HFFc6 (cell line): ENCODE measurements at regions not wholly inside any gene's neighbourhood (a gene's known extent, or its start where the extent isn't known, plus 50 kb on each side); places are given as distances from the start of the nearest gene placed in this dataset.
A peak's percentile ranks its signal among the peaks of the same experiment; 100 is the strongest.

Experiments
- DNase-seq: peaks from one replicate; pipeline ENCODE4 v3.0.0-alpha.2; 2018
- H3K27ac Mint-ChIP-seq: 2 replicates; pipeline ENCODE4 v1.8.0; 2020; ENCODE audit warnings: mild to moderate bottlenecking, mixed read lengths
- H3K27me3 Mint-ChIP-seq: 2 replicates; pipeline ENCODE4 v1.8.0; 2021; ENCODE audit warnings: mild to moderate bottlenecking, moderate library complexity, mixed read lengths; ENCODE audit not compliant: insufficient read depth
- H3K36me3 Mint-ChIP-seq: 2 replicates; pipeline ENCODE4 v1.8.0; 2021; ENCODE audit warnings: low read depth, mixed read lengths
- H3K4me1 Mint-ChIP-seq: 2 replicates; pipeline ENCODE4 v1.8.0; 2020; ENCODE audit warnings: low read depth, mixed read lengths
- H3K4me3 Mint-ChIP-seq: 2 replicates; pipeline ENCODE4 v1.8.0; 2020; ENCODE audit warnings: mild to moderate bottlenecking, moderate library complexity, mixed read lengths
- H3K9me3 Mint-ChIP-seq: 2 replicates; pipeline ENCODE4 v1.8.0; 2020; ENCODE audit warnings: mild to moderate bottlenecking, mixed read lengths
- TF ChIP-seq, protein P1 (sequence below): fragments of 200-600 bp; sonication (generic); IDR thresholded peaks from 2 replicates; pipeline ENCODE4 v1.5.0; 2021; ENCODE audit warnings: antibody characterized with exemption, mild to moderate bottlenecking

DNA sequence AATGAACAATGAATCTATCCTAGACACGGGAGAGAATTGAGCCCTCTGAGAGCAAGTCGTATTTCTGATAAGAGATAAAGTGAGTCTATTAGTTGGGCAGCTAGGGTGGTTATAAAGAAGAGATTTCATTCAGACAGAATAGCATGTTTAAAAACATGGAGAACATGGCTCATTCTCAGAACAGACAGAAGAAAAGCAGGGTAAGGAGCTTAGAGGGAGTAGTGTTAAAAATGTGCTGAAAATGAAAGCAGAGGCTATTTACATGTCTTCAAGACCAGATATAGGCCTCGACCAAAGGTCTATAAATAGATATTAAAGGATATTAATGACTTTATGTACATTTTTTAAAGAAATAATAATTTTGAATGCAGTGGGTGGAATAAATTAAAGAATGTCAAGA lies 149.5 kb downstream of the SLITRK1 start:
- TF ChIP-seq, protein P1, sequence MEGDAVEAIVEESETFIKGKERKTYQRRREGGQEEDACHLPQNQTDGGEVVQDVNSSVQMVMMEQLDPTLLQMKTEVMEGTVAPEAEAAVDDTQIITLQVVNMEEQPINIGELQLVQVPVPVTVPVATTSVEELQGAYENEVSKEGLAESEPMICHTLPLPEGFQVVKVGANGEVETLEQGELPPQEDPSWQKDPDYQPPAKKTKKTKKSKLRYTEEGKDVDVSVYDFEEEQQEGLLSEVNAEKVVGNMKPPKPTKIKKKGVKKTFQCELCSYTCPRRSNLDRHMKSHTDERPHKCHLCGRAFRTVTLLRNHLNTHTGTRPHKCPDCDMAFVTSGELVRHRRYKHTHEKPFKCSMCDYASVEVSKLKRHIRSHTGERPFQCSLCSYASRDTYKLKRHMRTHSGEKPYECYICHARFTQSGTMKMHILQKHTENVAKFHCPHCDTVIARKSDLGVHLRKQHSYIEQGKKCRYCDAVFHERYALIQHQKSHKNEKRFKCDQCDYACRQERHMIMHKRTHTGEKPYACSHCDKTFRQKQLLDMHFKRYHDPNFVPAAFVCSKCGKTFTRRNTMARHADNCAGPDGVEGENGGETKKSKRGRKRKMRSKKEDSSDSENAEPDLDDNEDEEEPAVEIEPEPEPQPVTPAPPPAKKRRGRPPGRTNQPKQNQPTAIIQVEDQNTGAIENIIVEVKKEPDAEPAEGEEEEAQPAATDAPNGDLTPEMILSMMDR = no peak
- Mint-ChIP-seq H3K4me1 (peaks cover 8% of the 10 kb centered on the region; the same call in 1 of the 2 replicates), H3K4me3 (no peak overlapping the region), H3K27ac (no peak overlapping the region), H3K27me3 (no peaks in the 10 kb centered on the region), H3K9me3 (no peaks in the 10 kb centered on the region), H3K36me3 (no peaks in the 10 kb centered on the region)
- DNase-seq = no peak

DNA sequence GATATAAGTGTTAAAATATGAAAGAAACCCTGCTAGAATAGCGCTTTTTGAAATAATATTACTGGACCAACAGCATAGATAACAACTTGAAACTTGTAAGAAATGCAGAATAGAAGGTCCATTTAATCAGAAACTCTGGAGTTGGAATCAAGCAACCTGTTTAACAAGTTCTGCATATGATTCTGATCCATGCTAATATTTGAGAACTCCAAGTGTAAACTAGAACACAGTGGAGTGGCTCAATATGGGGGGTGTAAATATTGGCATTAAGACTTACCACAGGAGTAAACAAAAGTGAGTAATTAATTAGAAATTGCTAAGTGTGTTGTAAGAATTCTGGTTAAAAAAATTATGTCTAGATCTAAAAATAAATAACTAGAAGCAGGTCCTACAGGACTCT lies 151.2 kb downstream of the SLITRK1 start:
- H3K4me3 Mint-ChIP-seq = no peak overlapping the region

DNA sequence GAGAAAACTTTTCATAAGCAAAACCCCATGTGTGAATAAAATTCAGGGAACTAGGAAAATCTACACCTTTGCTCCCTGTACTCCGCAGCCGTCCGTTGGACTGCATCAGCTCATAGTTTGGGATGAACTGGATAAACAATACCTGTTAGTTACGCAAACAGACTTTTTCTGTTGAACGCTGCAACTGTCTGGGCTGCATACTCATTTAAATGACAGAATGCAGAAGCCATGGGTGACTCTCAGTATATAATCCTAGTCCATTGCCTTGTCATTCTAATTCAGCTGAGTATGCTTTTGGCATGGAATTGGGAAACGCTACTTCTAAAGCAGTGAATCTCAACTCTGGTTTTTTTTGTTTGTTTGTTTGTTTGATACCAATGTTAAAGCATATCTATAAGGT lies 151.6 kb downstream of the SLITRK1 start:
- no peak overlapping the region for H3K4me3 Mint-ChIP-seq

More for the DNA sequence above, 151.2 kb downstream of the SLITRK1 start:
- no peaks in the 10 kb centered on the region for H3K36me3 Mint-ChIP-seq
- TF ChIP-seq, protein P1 = no peak
- peaks cover 8% of the 10 kb centered on the region; the same call in 1 of the 2 replicates for H3K4me1 Mint-ChIP-seq
- no peak for DNase-seq
- no peaks in the 10 kb centered on the region for H3K9me3 Mint-ChIP-seq
- H3K27ac Mint-ChIP-seq = no peak overlapping the region
- no peaks in the 10 kb centered on the region for H3K27me3 Mint-ChIP-seq

DNA sequence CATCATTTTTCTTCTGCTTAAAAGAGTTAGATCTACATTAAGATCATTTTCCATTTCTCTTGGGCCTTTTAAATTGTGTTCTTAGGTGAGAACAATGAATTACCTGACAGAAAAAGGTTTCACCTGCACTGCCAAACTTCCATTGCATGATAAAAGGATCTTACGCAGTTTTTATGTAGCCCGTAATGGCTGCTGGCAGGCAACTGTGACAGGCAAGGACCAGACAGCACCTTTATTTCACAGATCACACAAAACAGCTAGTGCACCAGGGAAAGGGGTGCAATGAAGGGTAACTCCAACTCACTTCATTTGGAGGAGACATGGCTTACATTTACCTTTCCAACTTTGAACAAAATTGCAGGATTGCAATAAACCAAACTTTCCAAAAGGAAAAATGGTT lies 159.8 kb downstream of the SLITRK1 start:
- no peak overlapping the region for H3K4me3 Mint-ChIP-seq
- H3K27ac Mint-ChIP-seq = no peak overlapping the region
- no peaks in the 10 kb centered on the region for H3K36me3 Mint-ChIP-seq
- DNase-seq = no peak
- H3K9me3 Mint-ChIP-seq = no peaks in the 10 kb centered on the region
- peaks cover 8% of the 10 kb centered on the region for H3K4me1 Mint-ChIP-seq
- TF ChIP-seq, protein P1 = no peak
- H3K27me3 Mint-ChIP-seq = no peaks in the 10 kb centered on the region

More for the DNA sequence above, 151.6 kb downstream of the SLITRK1 start:
- DNase-seq = no peak
- TF ChIP-seq, protein P1 = no peak
- Mint-ChIP-seq H3K4me1 (peaks cover 8% of the 10 kb centered on the region; the same call in 1 of the 2 replicates), H3K9me3 (no peaks in the 10 kb centered on the region), H3K27ac (no peak overlapping the region), H3K27me3 (no peaks in the 10 kb centered on the region), H3K36me3 (no peaks in the 10 kb centered on the region)

DNA sequence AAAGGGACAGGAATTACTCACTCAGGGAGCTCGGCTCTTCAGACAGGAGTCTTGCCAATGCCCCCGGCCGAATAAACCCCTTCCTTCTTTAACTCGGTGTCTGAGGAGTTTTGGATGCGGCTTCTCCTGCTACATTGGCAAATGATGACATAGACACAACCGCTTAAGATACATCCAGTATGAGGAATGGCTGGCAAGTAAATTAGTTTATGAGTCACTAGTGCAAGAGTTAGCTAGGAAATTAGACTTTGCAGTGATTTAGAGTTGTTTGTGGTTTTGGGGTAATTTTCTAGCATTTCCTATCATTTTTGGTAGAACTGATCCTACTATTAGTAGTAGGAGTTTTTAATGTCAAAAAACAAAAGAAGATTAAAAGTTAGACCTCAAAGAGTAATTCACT lies 166.2 kb downstream of the SLITRK1 start:
- DNase-seq = peak; percentile 38
- Mint-ChIP-seq H3K4me1 (peaks cover 12% of the 10 kb centered on the region), H3K27ac (no peak overlapping the region), H3K27me3 (no peaks in the 10 kb centered on the region), H3K36me3 (peaks cover 5% of the 10 kb centered on the region; the same call in 1 of the 2 replicates), H3K4me3 (no peak overlapping the region; the same call in 1 of the 2 replicates), H3K9me3 (peaks cover 3% of the 10 kb centered on the region; the same call in 1 of the 2 replicates)
- TF ChIP-seq, protein P1 = no peak

DNA sequence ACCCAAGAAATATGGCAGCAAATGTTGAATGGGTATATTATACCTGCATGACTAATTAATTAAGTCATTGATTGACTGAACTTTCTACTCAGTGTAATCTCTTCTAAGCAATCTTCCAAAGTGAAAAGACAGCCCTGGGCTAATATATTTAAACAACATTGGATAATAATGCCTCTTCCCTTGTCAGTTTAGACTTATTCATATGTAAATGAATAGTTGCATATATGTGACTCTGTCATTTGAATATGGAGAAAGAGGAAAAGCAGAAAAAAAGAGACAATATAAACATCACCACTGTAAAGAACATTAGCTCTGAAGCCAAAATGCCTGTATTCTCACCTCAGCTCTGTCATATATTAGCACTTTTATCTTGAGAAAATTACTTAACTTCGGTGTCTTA lies 168.0 kb downstream of the SLITRK1 start:
- H3K27ac Mint-ChIP-seq = no peak overlapping the region
- no peaks in the 10 kb centered on the region for H3K27me3 Mint-ChIP-seq
- H3K36me3 Mint-ChIP-seq = peaks cover 5% of the 10 kb centered on the region; the same call in 1 of the 2 replicates
- no peak overlapping the region for H3K4me3 Mint-ChIP-seq
- TF ChIP-seq, protein P1 = no peak
- peaks cover 26% of the 10 kb centered on the region for H3K4me1 Mint-ChIP-seq
- H3K9me3 Mint-ChIP-seq = peaks cover 3% of the 10 kb centered on the region; the same call in 1 of the 2 replicates
- DNase-seq = no peak
